ENCODE measurements at regions not wholly inside any gene's neighbourhood (a gene's known extent, or its start where the extent isn't known, plus 50 kb on each side); places are given as distances from the start of the nearest gene placed in this dataset.

- no peak for TF ChIP-seq CTCF (conservative IDR thresholded peaks at IDR 0.05; ENCODE audit: low read depth, low read length)
Observed at GRCh38 chr12:45599196-45599595, 130.3 kb upstream of the ARID2 start.

DNA sequence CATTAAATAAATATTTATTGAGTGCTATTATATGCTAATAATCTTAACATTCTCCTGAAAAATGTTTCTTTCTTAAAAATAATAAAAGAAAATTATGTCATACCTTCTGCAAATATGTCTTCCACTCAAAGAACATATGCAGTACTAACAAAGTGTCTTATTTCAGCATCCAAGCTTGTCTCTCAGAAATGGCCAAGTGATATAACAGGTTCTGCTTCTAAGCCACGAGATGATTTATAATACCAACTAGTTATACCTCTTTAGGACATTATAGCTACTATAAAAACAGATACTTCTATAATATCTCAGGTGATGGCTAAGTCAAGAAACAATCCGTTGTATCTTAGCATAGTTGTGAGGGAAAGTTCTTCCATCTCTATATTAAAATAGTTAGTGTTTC, 128.1 kb upstream of the ARID2 start:
- Histone ChIP-seq H3K36me3 (ENCODE audit: insufficient read depth) (no peaks in the 10 kb centered on the region), H4K20me1 (ENCODE audit: insufficient read depth) (no peaks in the 10 kb centered on the region), H3K9ac (no peak overlapping the region), H2AFZ (ENCODE audit: low read depth) (no peak overlapping the region), H3K27ac (no peak overlapping the region), H3K4me3 (IDR thresholded peaks at IDR 0.05; ENCODE audit: insufficient read depth, low read depth, low read length) (no peak overlapping the region), H3K27me3 (ENCODE audit: insufficient read depth, low read depth) (no peaks in the 10 kb centered on the region), H3K4me2 (no peak overlapping the region), H3K4me1 (ENCODE audit: low read depth, poor library complexity, severe bottlenecking) (no peaks in the 10 kb centered on the region), H3K79me2 (ENCODE audit: insufficient read depth, low read depth) (no peaks in the 10 kb centered on the region)
- TF ChIP-seq CTCF (conservative IDR thresholded peaks at IDR 0.05; ENCODE audit: low read depth, low read length) = no peak

More at GRCh38 chr12:45599196-45599595, 130.3 kb upstream of the ARID2 start:
- no peaks in the 10 kb centered on the region for H4K20me1 ChIP-seq (ENCODE audit: insufficient read depth)
- H3K36me3 ChIP-seq (ENCODE audit: insufficient read depth) = no peaks in the 10 kb centered on the region
- no peaks in the 10 kb centered on the region for H3K4me1 ChIP-seq (ENCODE audit: low read depth, poor library complexity, severe bottlenecking)
- no peak overlapping the region for H3K27ac ChIP-seq
- H2AFZ ChIP-seq (ENCODE audit: low read depth) = no peak overlapping the region
- H3K79me2 ChIP-seq (ENCODE audit: insufficient read depth, low read depth) = no peaks in the 10 kb centered on the region
- H3K4me2 ChIP-seq = no peak overlapping the region
- H3K4me3 ChIP-seq (IDR thresholded peaks at IDR 0.05; ENCODE audit: insufficient read depth, low read depth, low read length) = no peak overlapping the region
- H3K9ac ChIP-seq = no peak overlapping the region
- no peaks in the 10 kb centered on the region for H3K27me3 ChIP-seq (ENCODE audit: insufficient read depth, low read depth)

GRCh38 chr12:45601888-45602287, 127.6 kb upstream of the ARID2 start:
- Histone ChIP-seq H3K4me3 (IDR thresholded peaks at IDR 0.05; ENCODE audit: insufficient read depth, low read depth, low read length) (no peak overlapping the region), H2AFZ (ENCODE audit: low read depth) (no peak overlapping the region), H3K27me3 (ENCODE audit: insufficient read depth, low read depth) (no peaks in the 10 kb centered on the region), H3K4me1 (ENCODE audit: low read depth, poor library complexity, severe bottlenecking) (no peaks in the 10 kb centered on the region), H3K9ac (no peak overlapping the region), H3K36me3 (ENCODE audit: insufficient read depth) (no peaks in the 10 kb centered on the region), H3K27ac (no peak overlapping the region), H3K4me2 (no peak overlapping the region), H4K20me1 (ENCODE audit: insufficient read depth) (no peaks in the 10 kb centered on the region), H3K79me2 (ENCODE audit: insufficient read depth, low read depth) (no peaks in the 10 kb centered on the region)
- TF ChIP-seq CTCF (conservative IDR thresholded peaks at IDR 0.05; ENCODE audit: low read depth, low read length) = no peak

GRCh38 chr12:45605624-45606023, 123.9 kb upstream of the ARID2 start:
- Histone ChIP-seq H3K4me2 (no peak overlapping the region), H3K79me2 (ENCODE audit: insufficient read depth, low read depth) (no peaks in the 10 kb centered on the region), H4K20me1 (ENCODE audit: insufficient read depth) (no peaks in the 10 kb centered on the region), H3K36me3 (ENCODE audit: insufficient read depth) (no peaks in the 10 kb centered on the region), H3K27me3 (ENCODE audit: insufficient read depth, low read depth) (no peaks in the 10 kb centered on the region), H2AFZ (ENCODE audit: low read depth) (no peak overlapping the region), H3K27ac (no peak overlapping the region), H3K9ac (no peak overlapping the region), H3K4me1 (ENCODE audit: low read depth, poor library complexity, severe bottlenecking) (no peaks in the 10 kb centered on the region), H3K4me3 (IDR thresholded peaks at IDR 0.05; ENCODE audit: insufficient read depth, low read depth, low read length) (no peak overlapping the region)
- no peak for TF ChIP-seq CTCF (conservative IDR thresholded peaks at IDR 0.05; ENCODE audit: low read depth, low read length)

Measured in KMS-11 (cell line).